Stomach (tissue), 4 donors: ENCODE measurements at regions not wholly inside any gene's neighbourhood (a gene's known extent, or its start where the extent isn't known, plus 50 kb on each side); places are given as distances from the start of the nearest gene placed in this dataset.

Experiments used
- CTCF ChIP-seq, 7 experiments: fragments of 450-650 bp in 4 of 7; fragments of 200-600 bp in 3 of 7; sonication (generic) in 3 of 7; IDR thresholded peaks; one replicate each; pipeline ENCODE4 v1.5.1; 2016 to 2019; ENCODE audit warnings: antibody characterized with exemption in 7 of 7, control low read depth in 2 of 7, mild to moderate bottlenecking in 1 of 7
- EP300 ChIP-seq: sonication (generic); formaldehyde crosslinking; IDR thresholded peaks from one replicate; pipeline ENCODE4 v1.6.1; 2017; ENCODE audit warnings: antibody characterized with exemption
- POLR2A ChIP-seq, 4 donors: fragments of 450-650 bp; IDR thresholded peaks; one replicate each; pipeline ENCODE4 v1.6.1; 2016; ENCODE audit warnings: antibody characterized with exemption in 4 of 4, control low read depth in 2 of 4, mild to moderate bottlenecking in 1 of 4, moderate library complexity in 1 of 4
- POLR2AphosphoS5 ChIP-seq, 3 donors: sonication (generic); formaldehyde crosslinking; IDR thresholded peaks; one replicate each; pipeline ENCODE4 v1.6.1; 2016; ENCODE audit warnings: antibody characterized with exemption in 3 of 3

DNA sequence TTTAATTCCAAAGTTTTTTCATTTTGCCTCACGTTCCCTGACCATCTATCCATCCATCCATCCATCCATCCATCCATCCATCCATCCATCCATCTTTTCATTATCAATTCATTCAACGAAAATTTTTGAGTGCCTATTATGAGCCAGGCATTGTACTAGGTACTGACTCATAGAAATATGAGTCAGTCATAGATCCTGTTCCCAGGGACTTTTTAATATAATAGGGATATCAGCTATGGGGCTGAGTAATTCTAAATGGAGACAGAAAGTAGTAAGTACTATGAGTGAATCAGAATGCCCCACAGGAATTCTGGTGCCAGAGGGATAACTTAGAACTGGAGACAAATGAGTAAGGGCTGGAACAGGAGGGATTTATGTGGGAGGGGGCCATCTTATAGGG, 49.8 kb upstream of the GNG12 start:
- no peak for TF ChIP-seq CTCF (IDR thresholded peaks at IDR 0.05)
- TF ChIP-seq EP300 = no peak
- no peak for TF ChIP-seq POLR2AphosphoS5 (IDR thresholded peaks at IDR 0.05)
- no peak for TF ChIP-seq POLR2A (IDR thresholded peaks at IDR 0.05)
